SU-DHL-6 (cell line): ENCODE measurements at regions not wholly inside any gene's neighbourhood (a gene's known extent, or its start where the extent isn't known, plus 50 kb on each side); places are given as distances from the start of the nearest gene placed in this dataset.

Source experiments
- CTCF ChIP-seq: fragments of 200-600 bp; sonication (generic); IDR thresholded peaks from one replicate; pipeline ENCODE4 v1.5.1; 2017; ENCODE audit warnings: antibody characterized with exemption, mild to moderate bottlenecking, low read length, moderate library complexity; ENCODE audit not compliant: insufficient read depth, poor library complexity, severe bottlenecking
- EZH2phosphoT487 ChIP-seq: fragments of 200-600 bp; sonication (generic), shearing (Covaris generic); conservative IDR thresholded peaks from 2 replicates; pipeline ENCODE4 v1.6.1; 2018; ENCODE audit warnings: mild to moderate bottlenecking, antibody characterized with exemption, low read length, moderate library complexity, mixed read lengths

GRCh38 chr9:30630459-30630858 is 1754.0 kb upstream of the ACO1 start:
- TF ChIP-seq CTCF = no peak
- TF ChIP-seq EZH2phosphoT487 = no peak
